ENCODE measurements at regions not wholly inside any gene's neighbourhood (a gene's known extent, or its start where the extent isn't known, plus 50 kb on each side); places are given as distances from the start of the nearest gene placed in this dataset.

- TF ChIP-seq CTCF (IDR thresholded peaks at IDR 0.05) (no peak), POLR2AphosphoS5 (IDR thresholded peaks at IDR 0.05) (no peak), EP300 (IDR thresholded peaks at IDR 0.05) (no peak), POLR2A (IDR thresholded peaks at IDR 0.05) (no peak)
These were observed 135.5 kb downstream of the NMUR2 start for GRCh38 chr5:152269533-152269932.
